ENCODE measurements at regions not wholly inside any gene's neighbourhood (a gene's known extent, or its start where the extent isn't known, plus 50 kb on each side); places are given as distances from the start of the nearest gene placed in this dataset.

DNA sequence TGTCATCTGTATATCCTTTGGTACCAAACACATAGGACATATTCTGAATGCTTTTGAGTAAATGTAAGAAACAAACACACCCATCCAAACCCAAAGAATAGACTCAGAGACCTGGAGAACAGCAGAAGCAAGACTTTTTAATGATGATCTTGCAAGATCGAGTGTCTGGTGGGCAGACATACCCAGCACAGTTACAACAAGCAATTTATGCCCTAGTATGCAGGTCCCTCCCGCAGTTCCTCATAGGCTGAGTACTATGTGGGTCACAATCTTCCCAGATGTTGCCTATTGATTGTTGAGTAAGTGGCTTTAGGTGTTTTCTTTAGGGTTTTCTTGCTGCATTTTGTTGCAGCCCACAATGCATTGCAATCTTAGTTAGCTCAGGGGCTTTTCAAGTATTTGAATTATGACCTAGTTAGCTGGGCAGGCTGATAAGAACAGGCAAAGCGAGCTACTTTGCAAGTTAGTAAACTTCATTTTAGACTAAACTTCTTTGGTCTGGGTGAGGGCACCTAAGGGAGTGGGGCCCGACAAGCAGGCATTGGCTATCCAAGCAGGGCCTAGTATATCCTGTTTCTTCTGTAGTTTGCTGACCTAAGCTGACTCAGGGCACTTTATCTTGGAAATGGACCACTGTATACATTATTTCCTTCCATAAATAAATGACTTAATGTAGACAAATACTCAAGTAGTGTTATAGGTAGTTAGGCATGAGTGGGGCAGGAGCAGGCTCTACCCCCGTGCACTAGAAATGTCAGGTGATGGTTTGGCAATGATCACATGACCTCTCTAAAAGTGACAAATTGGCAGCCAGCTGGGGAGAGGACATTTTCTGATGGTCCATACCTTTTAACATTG, 87.3 kb upstream of the LIPC start:
- Histone ChIP-seq H3K4me3 (ENCODE audit: low read depth, low read length) (no peak overlapping the region), H3K36me3 (ENCODE audit: control insufficient read depth, insufficient read depth, low read length) (no peaks in the 10 kb centered on the region), H3K27me3 (ENCODE audit: control insufficient read depth, insufficient read depth, low read length) (no peaks in the 10 kb centered on the region)
- TF ChIP-seq, protein P1, sequence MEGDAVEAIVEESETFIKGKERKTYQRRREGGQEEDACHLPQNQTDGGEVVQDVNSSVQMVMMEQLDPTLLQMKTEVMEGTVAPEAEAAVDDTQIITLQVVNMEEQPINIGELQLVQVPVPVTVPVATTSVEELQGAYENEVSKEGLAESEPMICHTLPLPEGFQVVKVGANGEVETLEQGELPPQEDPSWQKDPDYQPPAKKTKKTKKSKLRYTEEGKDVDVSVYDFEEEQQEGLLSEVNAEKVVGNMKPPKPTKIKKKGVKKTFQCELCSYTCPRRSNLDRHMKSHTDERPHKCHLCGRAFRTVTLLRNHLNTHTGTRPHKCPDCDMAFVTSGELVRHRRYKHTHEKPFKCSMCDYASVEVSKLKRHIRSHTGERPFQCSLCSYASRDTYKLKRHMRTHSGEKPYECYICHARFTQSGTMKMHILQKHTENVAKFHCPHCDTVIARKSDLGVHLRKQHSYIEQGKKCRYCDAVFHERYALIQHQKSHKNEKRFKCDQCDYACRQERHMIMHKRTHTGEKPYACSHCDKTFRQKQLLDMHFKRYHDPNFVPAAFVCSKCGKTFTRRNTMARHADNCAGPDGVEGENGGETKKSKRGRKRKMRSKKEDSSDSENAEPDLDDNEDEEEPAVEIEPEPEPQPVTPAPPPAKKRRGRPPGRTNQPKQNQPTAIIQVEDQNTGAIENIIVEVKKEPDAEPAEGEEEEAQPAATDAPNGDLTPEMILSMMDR (IDR thresholded peaks at IDR 0.05; ENCODE audit: insufficient read depth, low read length, poor library complexity, severe bottlenecking), result no peak
- DNase-seq (ENCODE audit: low read depth), result no peak

DNA sequence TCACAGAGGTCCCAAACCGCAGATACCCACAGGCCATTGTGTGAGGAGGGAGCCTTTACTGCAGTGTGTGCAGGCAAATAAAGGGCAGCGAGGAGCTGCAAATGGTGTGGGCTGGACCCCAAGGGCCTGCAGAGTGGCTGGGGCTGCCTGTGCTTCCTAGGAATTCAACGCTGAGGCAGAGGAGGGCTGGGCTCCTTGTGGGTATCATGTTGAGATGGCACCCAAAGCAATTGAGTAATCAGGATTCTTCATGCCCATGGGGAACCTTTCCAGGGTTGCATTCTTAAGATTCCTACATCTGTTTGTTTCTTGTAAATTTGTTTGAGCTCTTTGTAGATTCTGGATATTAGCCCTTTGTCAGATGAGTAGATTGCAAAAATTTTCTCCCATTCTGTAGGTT, 85.4 kb upstream of the LIPC start:
- TF ChIP-seq, protein P1 (IDR thresholded peaks at IDR 0.05; ENCODE audit: insufficient read depth, low read length, poor library complexity, severe bottlenecking), result no peak
- Histone ChIP-seq H3K36me3 (ENCODE audit: control insufficient read depth, insufficient read depth, low read length) (no peaks in the 10 kb centered on the region), H3K4me3 (ENCODE audit: low read depth, low read length) (no peak overlapping the region), H3K27me3 (ENCODE audit: control insufficient read depth, insufficient read depth, low read length) (no peaks in the 10 kb centered on the region)
- DNase-seq (ENCODE audit: low read depth), result no peak

DNA sequence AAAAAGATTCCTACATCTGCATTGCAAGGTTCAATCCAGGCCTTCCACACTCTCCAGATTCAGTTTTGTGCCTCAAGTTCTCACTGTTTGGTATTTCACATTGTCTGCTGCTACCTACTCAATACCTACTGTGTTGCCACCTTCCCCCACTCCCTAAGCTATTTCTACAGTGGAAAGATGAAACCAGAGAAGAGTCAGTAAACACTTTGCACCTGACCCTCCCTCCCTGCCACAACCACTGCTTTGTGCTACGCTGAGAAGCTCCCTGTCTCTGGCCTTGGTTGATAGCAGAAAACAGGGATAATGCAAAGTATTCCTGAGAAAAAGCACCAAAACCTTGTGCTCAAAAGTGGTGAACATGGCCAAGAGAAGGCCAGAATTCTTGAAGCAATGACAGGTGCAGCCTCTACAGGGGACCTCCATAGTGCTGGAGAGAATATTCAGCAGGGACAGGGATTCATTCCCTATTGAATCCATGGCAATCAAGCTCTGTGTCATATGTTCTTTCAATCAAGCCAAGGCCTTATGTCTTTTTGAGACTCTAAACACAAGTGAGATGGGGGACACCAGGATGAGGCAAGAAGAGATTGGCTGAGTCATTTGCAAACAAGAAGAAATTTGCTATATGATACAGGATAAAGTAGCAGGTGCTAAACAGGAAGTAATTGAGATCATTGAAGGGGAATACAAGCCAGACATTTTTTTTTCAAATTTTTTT, 83.5 kb upstream of the LIPC start:
- no peak for DNase-seq (ENCODE audit: low read depth)
- H3K27me3 ChIP-seq (ENCODE audit: control insufficient read depth, insufficient read depth, low read length), result no peaks in the 10 kb centered on the region
- no peaks in the 10 kb centered on the region for H3K36me3 ChIP-seq (ENCODE audit: control insufficient read depth, insufficient read depth, low read length)
- TF ChIP-seq, protein P1 (IDR thresholded peaks at IDR 0.05; ENCODE audit: insufficient read depth, low read length, poor library complexity, severe bottlenecking), result no peak
- no peak overlapping the region for H3K4me3 ChIP-seq (ENCODE audit: low read depth, low read length)

DNA sequence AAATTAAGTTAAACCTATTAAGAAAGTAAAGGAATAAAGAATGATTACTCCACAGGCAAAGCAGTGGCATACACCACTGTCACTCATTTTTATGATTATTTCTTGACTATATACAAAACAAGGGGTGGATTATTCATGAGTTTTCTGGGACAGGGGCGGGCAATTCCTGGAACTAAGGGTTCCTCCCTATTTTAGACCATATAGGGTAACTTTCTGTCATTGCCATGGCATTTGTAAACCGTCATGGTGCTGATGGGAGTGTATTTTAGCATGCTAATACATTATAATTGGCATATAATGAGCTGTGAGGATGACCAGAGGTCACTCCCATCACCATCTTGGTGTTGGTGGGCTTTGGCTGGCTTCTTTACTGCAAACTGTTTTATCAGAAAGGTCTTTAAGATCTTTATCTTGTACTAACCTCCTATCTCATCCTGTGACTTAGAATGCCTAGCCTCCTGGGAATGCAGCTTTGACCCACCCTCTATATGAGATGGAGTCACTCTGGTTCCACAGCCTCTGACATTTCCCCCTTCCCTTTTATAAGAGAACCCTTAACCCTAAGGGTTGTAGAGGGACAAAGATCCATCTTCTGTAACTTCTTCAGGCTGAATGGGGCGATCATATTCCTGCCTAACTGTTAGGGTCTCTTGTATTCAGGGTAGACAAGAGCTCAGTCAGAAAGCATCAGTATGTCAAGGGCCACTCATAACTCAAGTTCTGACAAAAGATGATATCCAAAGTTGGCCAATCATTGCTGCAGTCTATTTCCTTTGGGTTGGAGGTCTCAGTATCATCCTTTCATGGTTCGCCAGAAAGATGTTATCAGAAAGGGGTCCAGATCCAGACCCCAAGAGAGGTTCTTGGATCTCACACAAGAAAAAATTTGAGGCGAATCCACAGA, 79.5 kb upstream of the LIPC start:
- no peak overlapping the region for H3K4me3 ChIP-seq (ENCODE audit: low read depth, low read length)
- no peaks in the 10 kb centered on the region for H3K36me3 ChIP-seq (ENCODE audit: control insufficient read depth, insufficient read depth, low read length)
- TF ChIP-seq, protein P1 (IDR thresholded peaks at IDR 0.05; ENCODE audit: insufficient read depth, low read length, poor library complexity, severe bottlenecking), result no peak
- DNase-seq (ENCODE audit: low read depth), result no peak
- no peaks in the 10 kb centered on the region for H3K27me3 ChIP-seq (ENCODE audit: control insufficient read depth, insufficient read depth, low read length)

DNA sequence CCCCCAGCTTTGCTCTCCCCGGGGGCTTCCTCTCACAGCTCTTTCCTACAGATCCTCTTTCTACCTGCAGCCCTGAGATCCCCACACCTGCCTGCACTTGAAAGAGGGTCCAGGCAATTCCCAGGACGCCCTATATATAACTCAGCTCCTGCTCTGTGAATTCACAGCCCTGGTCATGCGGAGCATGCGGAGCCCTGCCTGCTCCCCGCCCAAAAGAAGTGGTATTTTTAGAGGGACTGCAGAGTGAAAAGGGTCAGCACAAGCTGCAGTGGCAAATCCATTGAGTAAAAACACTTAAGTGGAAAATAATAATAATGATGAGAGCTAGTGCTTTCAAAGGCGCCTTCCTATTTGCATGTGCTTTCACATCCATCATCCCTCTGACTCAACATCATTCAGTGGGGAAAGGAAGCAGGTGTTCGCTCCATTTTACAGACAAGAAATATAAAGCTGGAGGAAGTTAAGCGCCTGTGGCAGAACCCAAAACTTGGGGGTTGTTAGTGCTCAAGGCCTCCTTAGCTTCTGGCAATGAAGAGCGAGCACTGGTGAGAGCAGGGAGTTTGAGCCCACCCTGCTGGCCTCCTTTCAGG, 76.3 kb upstream of the LIPC start:
- no peaks in the 10 kb centered on the region for H3K27me3 ChIP-seq (ENCODE audit: control insufficient read depth, insufficient read depth, low read length)
- H3K36me3 ChIP-seq (ENCODE audit: control insufficient read depth, insufficient read depth, low read length), result no peaks in the 10 kb centered on the region
- TF ChIP-seq, protein P1 (IDR thresholded peaks at IDR 0.05; ENCODE audit: insufficient read depth, low read length, poor library complexity, severe bottlenecking), result no peak
- no peak for DNase-seq (ENCODE audit: low read depth)
- H3K4me3 ChIP-seq (ENCODE audit: low read depth, low read length), result no peak overlapping the region

Measured in kidney epithelial cell (primary cell).